Stimulated activated naive B cell treated with anti-CD40 and anti-IgM and Interleukin-4, amounts not matched to agents 10 μg/mL and 1 μg/mL and 100 μg/mL, for 72 hours (primary cell): ENCODE measurements at regions not wholly inside any gene's neighbourhood (a gene's known extent, or its start where the extent isn't known, plus 50 kb on each side); places are given as distances from the start of the nearest gene placed in this dataset.

ENCODE experiments used
- ATAC-seq, 2 donors: fragments of 150-1000 bp; cut with Tn5 transposase; replicated peaks; 2 replicates each; pipeline ENCODE4 v1.10.0; 2021; ENCODE audit warnings: moderate library complexity in 1 of 2
- DNase-seq: peaks from one replicate; pipeline ENCODE4 v3.0.0; 2021
- H3K27ac Mint-ChIP-seq: one replicate; pipeline ENCODE4 v1.8.0; 2022; ENCODE audit warnings: mild to moderate bottlenecking, mixed read lengths
- H3K27me3 Mint-ChIP-seq, 2 donors: one replicate each; pipeline ENCODE4 v1.8.0; 2022; ENCODE audit warnings: mixed read lengths in 2 of 2
- H3K36me3 Mint-ChIP-seq, 2 donors: one replicate each; pipeline ENCODE4 v1.8.0; 2022; ENCODE audit warnings: mixed read lengths in 2 of 2, mild to moderate bottlenecking in 1 of 2
- H3K4me1 Mint-ChIP-seq, 2 donors: one replicate each; pipeline ENCODE4 v1.8.0; 2022; ENCODE audit warnings: mixed read lengths in 2 of 2, mild to moderate bottlenecking in 1 of 2
- H3K4me3 Mint-ChIP-seq, 2 donors: one replicate each; pipeline ENCODE4 v1.8.0; 2022; ENCODE audit warnings: mild to moderate bottlenecking in 2 of 2, mixed read lengths in 2 of 2, moderate library complexity in 1 of 2
- H3K9me3 Mint-ChIP-seq, 2 donors: one replicate each; pipeline ENCODE4 v1.8.0; 2022; ENCODE audit warnings: mixed read lengths in 2 of 2, mild to moderate bottlenecking in 1 of 2

DNA sequence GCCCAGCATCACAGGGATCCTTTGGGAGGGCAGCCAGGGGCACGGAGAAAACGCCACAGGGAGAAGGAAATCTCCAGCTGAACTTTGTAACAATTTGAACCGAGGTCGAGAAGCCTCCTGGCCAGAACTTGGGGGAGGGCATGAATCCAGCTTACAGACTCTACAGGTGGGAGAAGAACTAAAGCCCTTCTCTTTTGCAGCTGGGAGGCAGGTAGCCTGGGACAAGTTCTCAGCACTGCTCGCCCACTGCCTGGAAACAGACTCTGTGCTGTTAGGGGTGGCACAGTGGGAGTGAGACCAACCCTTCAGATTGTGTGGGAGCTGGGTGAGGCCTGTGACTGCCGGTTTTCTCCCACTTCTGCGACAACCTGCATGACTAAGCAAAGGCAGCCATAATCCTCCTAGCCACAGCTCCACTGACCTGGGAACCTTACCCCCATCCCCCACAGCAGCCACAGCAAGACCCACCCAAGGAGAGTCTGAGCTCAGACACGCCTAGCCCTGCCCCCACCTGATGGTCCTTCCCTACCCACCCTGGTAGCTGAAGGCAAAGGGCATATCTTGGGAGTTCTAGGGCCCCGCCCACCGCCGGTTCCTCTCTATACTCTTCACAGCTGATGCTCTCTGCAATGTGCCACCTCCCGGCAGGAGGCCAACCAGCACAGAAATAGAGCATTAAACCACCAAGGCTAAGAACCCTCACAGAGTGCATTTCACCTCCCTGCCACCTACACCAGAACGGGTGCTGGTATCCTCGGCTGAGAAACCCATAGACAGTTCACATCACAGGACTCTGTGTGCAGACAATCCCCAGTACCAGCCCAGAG lies 136.0 kb upstream of the SIX2 start:
- Mint-ChIP-seq H3K9me3 (peaks cover 0 to 2% of the 10 kb centered on the region in 2 donors), H3K4me3 (no peak overlapping the region), H3K4me1 (peaks cover 3 to 7% of the 10 kb centered on the region in 2 donors), H3K36me3 (no peaks in the 10 kb centered on the region), H3K27ac (no peak overlapping the region), H3K27me3 (peaks cover 49 to 50% of the 10 kb centered on the region in 2 donors)
- ATAC-seq = no peak
- no peak for DNase-seq

DNA sequence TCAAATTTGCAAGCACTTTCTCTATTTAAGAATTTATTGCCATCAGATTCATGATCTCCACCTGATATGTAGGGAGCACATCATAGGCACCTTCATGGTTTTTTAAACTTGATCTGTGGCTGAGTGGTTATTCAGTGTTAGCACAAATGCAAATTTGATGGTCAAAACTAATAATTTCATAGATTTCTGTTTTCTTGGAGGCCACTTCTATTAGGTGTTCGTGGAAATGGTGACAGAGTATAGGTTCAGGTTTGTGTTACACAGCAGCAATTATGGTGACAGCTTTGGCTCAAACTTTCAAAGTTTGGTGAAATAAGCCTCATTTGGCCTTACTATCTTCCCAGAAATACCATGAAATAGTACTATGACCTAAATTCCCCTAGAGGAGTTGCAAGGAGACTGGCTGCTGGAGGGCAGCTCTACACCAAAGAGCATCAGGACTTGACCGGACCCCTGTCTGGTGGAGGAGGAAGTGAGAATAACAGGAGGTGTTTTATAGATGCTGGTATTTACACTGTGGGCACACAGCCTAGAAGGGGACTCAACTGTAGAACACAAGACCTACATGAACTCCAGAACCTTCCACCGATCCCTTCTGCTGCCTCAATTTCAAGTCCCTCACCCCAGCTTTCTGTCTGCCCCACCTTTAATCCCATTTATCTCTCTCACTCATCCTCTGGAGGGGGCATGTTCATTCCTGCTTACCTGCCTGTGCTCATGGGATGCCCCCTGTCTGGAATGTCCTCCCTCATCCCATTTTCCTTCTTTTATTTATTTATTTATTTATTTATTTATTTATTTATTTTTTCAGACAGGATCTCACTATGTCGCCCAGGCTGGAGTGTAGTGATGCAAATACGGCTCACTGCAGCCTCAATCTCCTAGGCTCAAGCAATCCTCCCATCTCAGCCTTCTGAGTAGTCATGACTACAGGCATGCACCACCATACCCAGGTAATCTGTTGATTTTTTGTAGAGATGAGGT lies 132.9 kb upstream of the SIX2 start:
- ATAC-seq = peak; percentile 53 to 54
- H3K9me3 Mint-ChIP-seq = no peaks in the 10 kb centered on the region
- no peak for DNase-seq
- H3K4me1 Mint-ChIP-seq = peaks cover 3 to 7% of the 10 kb centered on the region in 2 donors
- H3K27ac Mint-ChIP-seq = no peak overlapping the region
- H3K36me3 Mint-ChIP-seq = no peaks in the 10 kb centered on the region
- peaks cover 43 to 47% of the 10 kb centered on the region in 2 donors for H3K27me3 Mint-ChIP-seq
- H3K4me3 Mint-ChIP-seq = no peak overlapping the region

DNA sequence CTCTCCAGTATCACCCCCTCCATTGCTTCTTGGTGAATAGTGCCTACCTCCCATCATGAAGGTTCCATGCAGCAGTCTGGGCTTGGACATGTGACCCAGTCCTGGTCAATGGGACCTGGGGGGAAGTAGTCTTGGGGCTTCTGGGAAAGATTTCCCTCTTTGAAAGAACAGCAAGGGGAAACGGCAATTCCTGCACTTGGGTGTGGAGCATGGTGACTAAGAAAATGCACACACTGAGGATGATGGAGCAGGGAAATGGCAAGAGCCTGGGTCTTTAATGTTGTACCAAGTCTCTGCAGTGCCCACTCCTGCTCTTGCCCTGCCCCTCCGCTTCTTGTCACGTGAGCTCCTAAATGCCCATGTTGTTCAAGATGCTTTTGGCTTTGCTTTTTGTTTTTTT lies 131.4 kb upstream of the SIX2 start:
- Mint-ChIP-seq H3K4me1 (peaks cover 3 to 7% of the 10 kb centered on the region in 2 donors), H3K27ac (no peak overlapping the region), H3K9me3 (no peaks in the 10 kb centered on the region), H3K4me3 (no peak overlapping the region), H3K36me3 (no peaks in the 10 kb centered on the region), H3K27me3 (peaks cover 37 to 39% of the 10 kb centered on the region in 2 donors)
- DNase-seq = no peak
- ATAC-seq = no peak

GRCh38 chr2:45138904-45139303 lies 129.7 kb upstream of the SIX2 start:
- H3K4me1 Mint-ChIP-seq = peaks cover 10 to 18% of the 10 kb centered on the region in 2 donors
- no peak overlapping the region for H3K4me3 Mint-ChIP-seq
- peaks cover 20 to 22% of the 10 kb centered on the region in 2 donors for H3K27me3 Mint-ChIP-seq
- ATAC-seq (no peak), DNase-seq (no peak)
- no peaks in the 10 kb centered on the region for H3K36me3 Mint-ChIP-seq
- H3K9me3 Mint-ChIP-seq = no peaks in the 10 kb centered on the region
- H3K27ac Mint-ChIP-seq = no peak overlapping the region

- H3K4me3 Mint-ChIP-seq = no peak overlapping the region
- H3K9me3 Mint-ChIP-seq = no peaks in the 10 kb centered on the region
- ATAC-seq (no peak), DNase-seq (no peak)
- H3K27me3 Mint-ChIP-seq = peaks cover 12 to 14% of the 10 kb centered on the region in 2 donors
- H3K27ac Mint-ChIP-seq = no peak overlapping the region
- H3K36me3 Mint-ChIP-seq = no peaks in the 10 kb centered on the region
- peaks cover 16 to 21% of the 10 kb centered on the region in 2 donors for H3K4me1 Mint-ChIP-seq
Observed at GRCh38 chr2:45137966-45138695, 128.9 kb upstream of the SIX2 start.

DNA sequence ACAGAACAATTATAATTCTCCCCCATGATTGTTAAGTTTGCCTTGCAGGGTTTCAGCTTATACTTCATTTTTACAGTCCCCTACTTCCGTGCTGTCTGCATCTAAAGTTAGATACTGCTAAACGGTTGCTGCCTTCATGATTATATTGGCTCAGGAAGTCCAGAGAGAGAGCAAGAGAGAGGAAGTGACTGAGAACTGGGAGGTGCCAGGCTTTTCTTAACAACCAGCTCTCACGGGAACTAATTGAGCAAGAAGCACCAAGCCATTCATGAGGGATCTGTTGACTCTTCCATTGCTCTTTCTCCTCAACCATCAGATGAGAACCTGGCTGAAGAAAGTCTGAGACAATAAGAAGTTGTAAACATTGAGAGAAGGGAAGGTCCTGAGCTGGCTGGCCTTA lies 125.5 kb upstream of the SIX2 start:
- Mint-ChIP-seq H3K36me3 (no peaks in the 10 kb centered on the region), H3K27me3 (no peaks in the 10 kb centered on the region), H3K27ac (no peak overlapping the region), H3K4me1 (peaks cover 14% of the 10 kb centered on the region in 2 donors), H3K4me3 (no peak overlapping the region), H3K9me3 (no peaks in the 10 kb centered on the region)
- peak; percentile 59 to 68 for ATAC-seq
- DNase-seq = no peak

- no peaks in the 10 kb centered on the region for H3K27me3 Mint-ChIP-seq
- ATAC-seq = no peak
- no peaks in the 10 kb centered on the region for H3K9me3 Mint-ChIP-seq
- no peak overlapping the region for H3K4me3 Mint-ChIP-seq
- no peak for DNase-seq
- no peaks in the 10 kb centered on the region for H3K36me3 Mint-ChIP-seq
- H3K27ac Mint-ChIP-seq = no peak overlapping the region
- peaks cover 14% of the 10 kb centered on the region in 2 donors for H3K4me1 Mint-ChIP-seq
Observed at GRCh38 chr2:45134014-45134413, 124.8 kb upstream of the SIX2 start.

DNA sequence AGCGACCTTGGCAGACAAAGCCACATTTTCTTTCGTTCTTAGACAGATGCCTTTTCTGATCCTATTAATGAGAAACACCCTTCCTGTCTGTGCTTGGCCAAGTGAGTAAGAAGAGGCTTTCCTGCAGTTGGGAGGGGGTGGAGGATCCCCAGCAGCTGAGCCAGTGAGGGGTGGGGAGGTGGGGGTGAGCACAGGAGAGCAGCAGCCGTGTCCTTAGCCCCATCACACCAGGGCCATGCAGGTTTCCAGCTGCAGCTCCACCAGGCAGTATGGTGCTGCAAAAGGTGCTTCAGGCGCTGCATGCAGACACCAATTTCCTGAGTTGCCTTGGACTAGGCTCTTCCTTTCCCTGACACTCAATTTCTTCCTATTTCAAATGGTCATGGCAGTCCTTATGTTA lies 123.3 kb upstream of the SIX2 start:
- H3K4me1 Mint-ChIP-seq = peaks cover 14% of the 10 kb centered on the region in 2 donors
- ATAC-seq = peak in 1 of 2 donors; percentile 46
- H3K36me3 Mint-ChIP-seq = no peaks in the 10 kb centered on the region
- H3K4me3 Mint-ChIP-seq = no peak overlapping the region
- no peak overlapping the region for H3K27ac Mint-ChIP-seq
- DNase-seq = no peak
- H3K9me3 Mint-ChIP-seq = no peaks in the 10 kb centered on the region
- H3K27me3 Mint-ChIP-seq = no peaks in the 10 kb centered on the region

DNA sequence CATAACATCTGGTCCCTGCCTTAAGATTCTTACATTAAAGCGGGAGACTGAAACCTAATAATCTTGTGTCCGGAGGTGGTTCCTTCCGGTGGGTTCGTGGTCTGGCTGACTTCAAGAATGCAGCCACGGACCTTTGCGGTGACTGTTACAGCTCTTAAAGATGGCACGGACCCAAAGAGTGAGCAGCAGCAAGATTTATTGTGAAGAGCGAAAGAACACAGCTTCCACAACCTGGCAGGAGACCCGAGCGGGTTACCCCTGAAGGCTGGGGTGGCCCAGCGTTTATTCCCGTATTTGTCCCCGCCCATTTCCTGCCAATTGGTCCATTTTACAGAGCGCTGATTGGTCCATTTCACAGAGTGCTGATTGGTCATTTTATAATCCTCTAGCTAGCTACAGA lies 122.3 kb upstream of the SIX2 start:
- Mint-ChIP-seq H3K36me3 (no peaks in the 10 kb centered on the region), H3K4me1 (peaks cover 14 to 16% of the 10 kb centered on the region in 2 donors), H3K27ac (no peak overlapping the region), H3K4me3 (no peak overlapping the region), H3K27me3 (no peaks in the 10 kb centered on the region), H3K9me3 (no peaks in the 10 kb centered on the region)
- ATAC-seq (no peak), DNase-seq (no peak)

- no peak for ATAC-seq
- Mint-ChIP-seq H3K4me1 (peaks cover 14 to 16% of the 10 kb centered on the region in 2 donors), H3K36me3 (no peaks in the 10 kb centered on the region), H3K27ac (no peak overlapping the region), H3K9me3 (no peaks in the 10 kb centered on the region), H3K4me3 (no peak overlapping the region), H3K27me3 (no peaks in the 10 kb centered on the region)
- DNase-seq = no peak
Observed at GRCh38 chr2:45130736-45131135, 121.5 kb upstream of the SIX2 start.

DNA sequence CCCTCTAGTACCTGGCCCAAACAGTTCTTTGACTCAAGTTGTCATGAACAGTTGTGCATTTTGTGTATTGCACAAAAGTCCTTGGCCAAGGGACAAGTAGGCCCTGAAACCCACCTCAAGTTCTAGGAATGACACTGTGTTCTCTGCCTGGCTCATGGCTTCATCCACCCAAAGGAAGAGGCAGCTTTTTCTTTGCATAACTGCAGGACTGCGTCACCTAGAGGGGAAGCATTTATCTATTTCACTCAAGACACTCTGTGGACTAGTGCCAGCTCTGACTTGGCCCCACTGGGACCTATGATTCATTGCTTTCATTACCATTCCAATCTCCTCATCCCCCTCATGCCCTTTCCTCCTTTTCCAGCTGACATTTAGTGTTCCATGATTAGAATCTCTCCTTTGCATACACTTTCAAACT lies 119.3 kb upstream of the SIX2 start:
- no peak overlapping the region for H3K4me3 Mint-ChIP-seq
- no peaks in the 10 kb centered on the region for H3K9me3 Mint-ChIP-seq
- H3K36me3 Mint-ChIP-seq = no peaks in the 10 kb centered on the region
- no peak overlapping the region for H3K27ac Mint-ChIP-seq
- peaks cover 0 to 6% of the 10 kb centered on the region in 2 donors for H3K4me1 Mint-ChIP-seq
- no peak for ATAC-seq
- DNase-seq = no peak
- H3K27me3 Mint-ChIP-seq = no peaks in the 10 kb centered on the region

GRCh38 chr2:45127891-45128290 lies 118.6 kb upstream of the SIX2 start:
- ATAC-seq = no peak
- H3K9me3 Mint-ChIP-seq = no peaks in the 10 kb centered on the region
- peaks cover 0 to 4% of the 10 kb centered on the region in 2 donors for H3K4me1 Mint-ChIP-seq
- H3K27ac Mint-ChIP-seq = no peak overlapping the region
- no peak for DNase-seq
- no peak overlapping the region for H3K4me3 Mint-ChIP-seq
- H3K27me3 Mint-ChIP-seq = no peaks in the 10 kb centered on the region
- no peaks in the 10 kb centered on the region for H3K36me3 Mint-ChIP-seq

- no peak overlapping the region for H3K27ac Mint-ChIP-seq
- H3K27me3 Mint-ChIP-seq = no peaks in the 10 kb centered on the region
- H3K4me1 Mint-ChIP-seq = peaks cover 0 to 2% of the 10 kb centered on the region in 2 donors
- H3K36me3 Mint-ChIP-seq = no peaks in the 10 kb centered on the region
- no peak for DNase-seq
- no peaks in the 10 kb centered on the region for H3K9me3 Mint-ChIP-seq
- no peak overlapping the region for H3K4me3 Mint-ChIP-seq
- no peak for ATAC-seq
Observed at GRCh38 chr2:45127321-45127720, 118.1 kb upstream of the SIX2 start.

DNA sequence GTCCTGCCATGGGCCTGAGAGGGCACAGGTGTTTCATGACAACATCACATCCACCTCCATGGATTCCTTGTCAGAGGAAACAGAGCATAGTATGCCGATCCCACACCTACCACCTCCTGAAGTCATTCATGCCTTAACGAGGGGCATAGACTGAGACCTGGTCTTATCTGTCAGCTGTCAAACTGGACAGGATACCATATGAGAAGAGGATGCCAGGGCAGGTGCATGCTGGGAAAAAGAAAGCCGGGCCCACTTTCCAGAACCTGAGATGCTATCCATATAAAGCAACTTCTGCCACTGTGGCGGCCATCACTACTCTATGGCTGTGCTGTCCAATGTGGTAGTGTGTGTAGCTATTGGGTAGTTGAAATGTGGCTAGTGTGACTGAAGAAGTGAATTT lies 116.0 kb upstream of the SIX2 start:
- no peak overlapping the region for H3K4me3 Mint-ChIP-seq
- DNase-seq = no peak
- H3K36me3 Mint-ChIP-seq = no peaks in the 10 kb centered on the region
- H3K4me1 Mint-ChIP-seq = peaks cover 0 to 2% of the 10 kb centered on the region in 2 donors
- no peak for ATAC-seq
- H3K9me3 Mint-ChIP-seq = no peaks in the 10 kb centered on the region
- no peak overlapping the region for H3K27ac Mint-ChIP-seq
- H3K27me3 Mint-ChIP-seq = no peaks in the 10 kb centered on the region
